ENCODE measurements at regions not wholly inside any gene's neighbourhood (a gene's known extent, or its start where the extent isn't known, plus 50 kb on each side); places are given as distances from the start of the nearest gene placed in this dataset.
"Not testable (repeated sequence)": the region's sequence is repeated elsewhere in the genome, so short reads cannot be mapped to it uniquely, and the experiment has no call there.

DNA sequence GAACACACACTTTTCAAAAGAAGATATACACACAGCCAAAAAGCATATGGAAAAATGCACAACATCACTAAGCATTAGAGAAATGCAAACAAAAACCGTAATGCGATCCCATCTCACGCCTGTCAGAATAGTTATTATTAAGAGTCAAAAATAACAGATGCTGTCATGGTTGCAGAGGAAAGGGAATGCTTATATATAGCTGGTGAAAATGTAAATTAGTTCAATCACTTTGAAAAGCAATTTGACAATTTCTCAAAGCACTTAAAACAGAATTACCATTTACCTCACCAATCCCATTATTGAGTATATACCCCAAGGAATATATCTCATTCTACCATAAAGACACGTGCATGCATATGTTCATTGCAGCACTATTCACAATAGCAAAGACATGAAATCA, 126.8 kb upstream of the MRPS30 start:
- H3K4me1 ChIP-seq (ENCODE audit: insufficient read depth, low read length): peaks cover 4% of the 10 kb centered on the region
- no peaks in the 10 kb centered on the region for H3K27me3 ChIP-seq (ENCODE audit: insufficient read depth, low read length)
- H3K4me3 ChIP-seq (ENCODE audit: low read length): no peak overlapping the region
- H2AFZ ChIP-seq (ENCODE audit: low read depth, low read length): no peak overlapping the region
- H3K9me3 ChIP-seq (ENCODE audit: low read length): peaks cover 3% of the 10 kb centered on the region
- no peaks in the 10 kb centered on the region for H3K36me3 ChIP-seq (ENCODE audit: insufficient read depth, low read length)

DNA sequence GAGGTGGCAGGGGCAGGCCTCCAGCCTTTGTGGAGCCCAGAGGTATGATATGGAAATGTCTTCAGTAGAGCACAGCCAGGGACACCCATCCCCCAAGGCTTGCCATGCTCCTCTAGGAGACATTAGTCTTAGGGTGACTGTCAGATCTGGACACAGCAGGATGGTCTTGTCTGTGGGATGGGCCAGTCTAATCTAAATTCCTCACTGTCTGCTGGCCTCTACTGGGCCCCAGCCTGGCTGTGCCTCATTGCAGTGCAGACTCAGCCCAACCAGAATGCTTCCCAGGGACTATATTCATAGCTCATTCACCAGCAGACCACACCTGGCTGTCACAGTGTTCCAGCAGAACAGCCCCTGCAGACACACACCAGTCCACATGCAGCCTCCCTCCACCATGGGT, 129.5 kb upstream of the MRPS30 start:
- Histone ChIP-seq H3K9me3 (ENCODE audit: low read length) (peaks cover 3% of the 10 kb centered on the region), H3K36me3 (ENCODE audit: insufficient read depth, low read length) (no peaks in the 10 kb centered on the region), H3K4me1 (ENCODE audit: insufficient read depth, low read length) (no peaks in the 10 kb centered on the region), H3K4me3 (ENCODE audit: low read length) (no peak overlapping the region), H3K27me3 (ENCODE audit: insufficient read depth, low read length) (no peaks in the 10 kb centered on the region), H2AFZ (ENCODE audit: low read depth, low read length) (no peak overlapping the region)

DNA sequence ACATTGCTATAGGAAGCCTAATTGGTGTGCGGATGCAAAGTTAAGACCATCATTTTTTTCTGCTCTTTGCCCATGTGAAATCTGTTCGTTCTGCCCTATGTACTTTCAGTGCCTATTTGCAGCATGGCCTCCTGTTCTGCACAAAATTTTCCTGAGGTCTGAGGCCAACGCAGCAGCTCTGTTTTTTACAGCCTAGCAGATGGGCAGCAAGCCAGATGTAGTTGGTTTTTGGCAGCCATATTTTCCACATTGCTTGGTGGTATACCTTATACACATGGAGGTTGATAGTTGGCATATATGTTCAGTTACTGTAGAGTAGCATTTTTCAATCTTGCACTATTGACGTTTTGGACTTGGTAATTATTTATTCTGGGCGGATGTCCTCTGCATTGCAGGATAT, 133.5 kb upstream of the MRPS30 start:
- Histone ChIP-seq H3K4me1 (ENCODE audit: insufficient read depth, low read length) (no peaks in the 10 kb centered on the region), H3K27me3 (ENCODE audit: insufficient read depth, low read length) (no peaks in the 10 kb centered on the region), H3K36me3 (ENCODE audit: insufficient read depth, low read length) (no peaks in the 10 kb centered on the region), H2AFZ (ENCODE audit: low read depth, low read length) (no peak overlapping the region), H3K4me3 (ENCODE audit: low read length) (no peak overlapping the region), H3K9me3 (ENCODE audit: low read length) (peaks cover 3% of the 10 kb centered on the region)

DNA sequence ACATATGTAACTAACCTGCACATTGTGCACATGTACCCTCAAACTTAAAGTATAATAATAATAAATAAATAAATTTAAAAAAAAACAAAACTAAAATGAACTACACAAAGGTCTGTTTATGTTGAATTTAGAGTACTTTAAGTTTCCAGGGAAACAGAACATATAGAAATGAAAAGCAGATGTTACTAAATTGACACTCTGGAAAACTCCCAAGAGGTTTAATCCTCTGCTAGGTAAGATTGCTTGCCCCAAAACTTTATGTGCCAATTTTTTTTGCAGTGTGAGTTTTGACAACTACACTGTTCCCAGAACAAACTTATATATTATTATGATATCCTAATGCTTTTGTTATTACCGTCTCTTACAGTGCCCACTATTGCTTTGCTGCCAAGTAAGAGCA, 134.3 kb upstream of the MRPS30 start:
- Histone ChIP-seq H3K27me3 (ENCODE audit: insufficient read depth, low read length) (no peaks in the 10 kb centered on the region), H3K36me3 (ENCODE audit: insufficient read depth, low read length) (no peaks in the 10 kb centered on the region), H2AFZ (ENCODE audit: low read depth, low read length) (no peak overlapping the region), H3K4me1 (ENCODE audit: insufficient read depth, low read length) (no peaks in the 10 kb centered on the region), H3K9me3 (ENCODE audit: low read length) (peaks cover under 1% of the 10 kb centered on the region), H3K4me3 (ENCODE audit: low read length) (no peak overlapping the region)

DNA sequence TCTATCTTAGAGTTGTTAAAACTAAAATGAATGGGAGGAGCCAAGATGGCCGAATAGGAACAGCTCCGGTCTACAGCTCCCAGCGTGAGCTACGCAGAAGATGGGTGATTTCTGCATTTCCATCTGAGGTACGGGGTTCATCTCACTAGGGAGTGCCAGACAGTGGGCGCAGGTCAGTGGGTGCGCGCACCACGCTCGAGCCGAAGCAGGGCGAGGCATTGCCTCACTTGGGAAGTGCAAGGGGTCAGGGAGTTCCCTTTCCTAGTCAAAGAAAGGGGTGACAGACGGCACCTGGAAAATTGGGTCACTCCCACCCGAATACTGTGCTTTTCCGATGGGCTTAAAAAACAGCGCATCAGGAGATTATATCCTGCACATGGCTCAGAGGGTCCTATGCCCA, 140.3 kb upstream of the MRPS30 start:
- not testable (repeated sequence) for H3K4me1 ChIP-seq (ENCODE audit: insufficient read depth, low read length); H3K4me3 ChIP-seq (ENCODE audit: low read length); H3K36me3 ChIP-seq (ENCODE audit: insufficient read depth, low read length); H2AFZ ChIP-seq (ENCODE audit: low read depth, low read length); H3K27me3 ChIP-seq (ENCODE audit: insufficient read depth, low read length); H3K9me3 ChIP-seq (ENCODE audit: low read length)

DNA sequence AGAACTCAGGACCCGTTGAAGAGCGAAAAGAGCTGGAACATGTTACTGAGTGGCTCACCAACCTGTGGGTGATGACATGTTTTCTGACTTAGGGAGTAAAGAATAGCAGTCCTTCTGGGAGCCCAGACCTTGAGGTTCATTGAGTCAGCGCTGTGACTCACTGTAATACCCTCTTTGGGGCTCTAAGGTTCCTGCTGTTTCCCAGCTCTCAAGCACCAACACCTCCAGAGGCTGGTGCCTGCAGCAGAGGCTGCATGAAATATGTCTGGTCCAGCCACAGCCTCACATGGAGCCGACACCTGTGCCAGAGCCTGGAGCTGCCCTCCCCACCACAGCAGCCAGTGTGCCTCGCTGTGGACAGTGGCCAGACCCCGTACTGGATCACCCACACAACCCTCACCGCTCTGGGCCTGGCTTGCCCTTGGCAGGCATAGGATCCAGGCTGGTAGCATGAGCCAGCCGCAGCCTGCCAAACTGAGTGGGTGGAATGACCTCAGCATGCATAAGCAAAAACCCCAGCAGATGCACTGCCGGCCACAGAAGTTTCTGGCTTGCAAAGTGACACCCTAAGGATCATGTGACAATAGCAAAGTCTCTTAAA, 143.5 kb upstream of the MRPS30 start:
- Histone ChIP-seq H3K9me3 (ENCODE audit: low read length) (no peaks in the 10 kb centered on the region), H3K4me3 (ENCODE audit: low read length) (no peak overlapping the region), H3K36me3 (ENCODE audit: insufficient read depth, low read length) (no peaks in the 10 kb centered on the region), H3K27me3 (ENCODE audit: insufficient read depth, low read length) (no peaks in the 10 kb centered on the region), H2AFZ (ENCODE audit: low read depth, low read length) (no peak overlapping the region), H3K4me1 (ENCODE audit: insufficient read depth, low read length) (peaks cover 12% of the 10 kb centered on the region)

DNA sequence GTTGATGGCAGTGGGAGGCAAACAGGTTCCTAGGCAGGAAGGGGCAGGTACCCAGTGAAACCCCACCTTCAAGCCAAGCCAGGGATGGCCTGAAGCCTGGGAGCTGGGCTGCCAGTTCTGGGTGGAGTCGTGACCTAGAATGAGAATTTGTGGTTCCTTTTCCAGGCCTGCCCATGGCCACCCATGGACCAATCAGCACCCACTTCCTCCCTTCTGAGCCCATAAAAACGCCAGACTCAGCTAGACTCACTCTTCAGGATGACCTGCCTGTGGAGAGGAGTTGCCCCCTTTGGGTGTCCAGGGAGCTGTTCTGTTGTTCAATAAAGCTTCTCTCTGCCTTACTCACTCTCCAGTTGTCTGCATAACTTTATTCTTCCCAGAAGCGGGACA, 144.0 kb upstream of the MRPS30 start:
- Histone ChIP-seq H3K27me3 (ENCODE audit: insufficient read depth, low read length) (no peaks in the 10 kb centered on the region), H3K9me3 (ENCODE audit: low read length) (no peaks in the 10 kb centered on the region), H2AFZ (ENCODE audit: low read depth, low read length) (no peak overlapping the region), H3K36me3 (ENCODE audit: insufficient read depth, low read length) (no peaks in the 10 kb centered on the region), H3K4me1 (ENCODE audit: insufficient read depth, low read length) (peaks cover 17% of the 10 kb centered on the region), H3K4me3 (ENCODE audit: low read length) (no peak overlapping the region)

DNA sequence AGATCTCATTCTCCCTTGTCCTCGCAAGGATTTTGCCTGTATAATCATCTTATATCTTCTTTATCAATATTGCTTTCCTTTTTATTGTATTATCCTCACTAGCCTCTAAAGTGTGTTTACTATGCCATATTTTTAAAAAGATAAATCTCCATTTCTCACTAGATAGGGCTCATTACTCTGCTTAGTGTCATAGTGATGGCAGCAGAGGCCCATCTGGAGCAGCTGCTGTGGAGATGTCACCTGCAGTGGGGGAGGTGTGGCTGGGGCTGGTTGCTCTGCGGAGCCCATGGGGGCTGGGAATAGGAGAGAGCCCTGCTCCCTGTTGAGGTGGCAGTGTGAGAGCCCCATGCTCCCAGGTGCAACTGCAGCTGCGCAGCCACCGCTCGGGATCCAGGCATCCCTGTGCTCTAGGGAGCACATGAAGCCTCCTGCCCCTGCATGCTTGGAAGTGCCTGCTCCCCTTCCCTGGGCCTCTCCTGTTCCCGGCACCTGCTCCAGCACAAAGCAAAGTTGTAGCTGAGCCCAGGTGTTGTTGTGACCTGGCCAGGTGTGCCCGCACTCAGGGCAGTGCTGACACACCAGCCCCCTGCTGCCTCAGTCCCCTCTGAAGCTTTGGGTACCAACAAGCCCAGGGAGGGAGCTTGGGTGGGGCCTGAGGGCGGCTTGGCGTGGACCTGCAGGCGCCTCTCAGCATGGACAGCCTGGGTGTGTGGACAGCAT, 144.6 kb upstream of the MRPS30 start:
- no peaks in the 10 kb centered on the region for H3K36me3 ChIP-seq (ENCODE audit: insufficient read depth, low read length)
- H3K4me3 ChIP-seq (ENCODE audit: low read length): no peak overlapping the region
- no peak overlapping the region for H2AFZ ChIP-seq (ENCODE audit: low read depth, low read length)
- no peaks in the 10 kb centered on the region for H3K9me3 ChIP-seq (ENCODE audit: low read length)
- peaks cover 21% of the 10 kb centered on the region for H3K4me1 ChIP-seq (ENCODE audit: insufficient read depth, low read length)
- H3K27me3 ChIP-seq (ENCODE audit: insufficient read depth, low read length): no peaks in the 10 kb centered on the region

DNA sequence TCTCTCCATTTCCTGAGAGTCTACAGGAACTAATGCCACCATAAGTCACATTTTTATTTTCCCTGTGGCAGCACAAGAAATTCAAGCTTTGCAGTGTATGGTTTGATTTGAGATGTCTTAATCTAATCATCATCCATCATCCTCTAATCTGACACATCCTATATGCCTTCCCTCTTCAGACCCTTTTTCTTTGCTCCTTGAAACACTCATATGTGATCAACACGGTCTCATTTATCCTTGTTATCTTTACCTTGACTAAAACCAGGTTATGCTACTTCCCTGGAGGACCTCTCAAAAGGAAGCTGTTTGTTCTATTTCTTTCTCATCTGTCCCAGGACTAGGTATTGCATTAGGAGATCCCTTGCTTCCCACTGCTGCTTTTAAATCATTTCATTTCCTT, 146.9 kb upstream of the MRPS30 start:
- H3K27me3 ChIP-seq (ENCODE audit: insufficient read depth, low read length): no peaks in the 10 kb centered on the region
- H3K4me3 ChIP-seq (ENCODE audit: low read length): no peak overlapping the region
- H3K36me3 ChIP-seq (ENCODE audit: insufficient read depth, low read length): no peaks in the 10 kb centered on the region
- no peaks in the 10 kb centered on the region for H3K9me3 ChIP-seq (ENCODE audit: low read length)
- peaks cover 32% of the 10 kb centered on the region for H3K4me1 ChIP-seq (ENCODE audit: insufficient read depth, low read length)
- H2AFZ ChIP-seq (ENCODE audit: low read depth, low read length): no peak overlapping the region

DNA sequence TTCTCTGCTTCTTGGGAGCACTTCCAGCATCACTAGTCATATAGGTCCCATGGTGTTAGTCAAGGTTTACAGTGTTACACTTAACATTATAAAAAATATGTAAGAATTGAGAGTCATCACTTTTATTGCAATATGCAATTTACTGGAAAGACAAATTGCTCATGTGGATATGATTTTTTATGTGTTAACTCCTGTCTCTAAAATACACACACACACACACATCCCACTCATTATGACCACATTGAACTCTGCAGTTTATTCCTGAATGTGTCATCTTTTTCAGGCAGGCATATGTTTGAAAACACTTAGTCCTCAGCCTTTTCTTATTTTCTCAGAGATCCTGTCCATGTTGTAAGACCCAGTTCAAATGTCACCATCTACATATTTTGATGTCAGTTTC, 148.5 kb upstream of the MRPS30 start:
- H3K36me3 ChIP-seq (ENCODE audit: insufficient read depth, low read length): no peaks in the 10 kb centered on the region
- H3K9me3 ChIP-seq (ENCODE audit: low read length): peaks cover 2% of the 10 kb centered on the region
- H3K4me3 ChIP-seq (ENCODE audit: low read length): no peak overlapping the region
- no peak overlapping the region for H2AFZ ChIP-seq (ENCODE audit: low read depth, low read length)
- H3K4me1 ChIP-seq (ENCODE audit: insufficient read depth, low read length): peaks cover 32% of the 10 kb centered on the region
- no peaks in the 10 kb centered on the region for H3K27me3 ChIP-seq (ENCODE audit: insufficient read depth, low read length)

DNA sequence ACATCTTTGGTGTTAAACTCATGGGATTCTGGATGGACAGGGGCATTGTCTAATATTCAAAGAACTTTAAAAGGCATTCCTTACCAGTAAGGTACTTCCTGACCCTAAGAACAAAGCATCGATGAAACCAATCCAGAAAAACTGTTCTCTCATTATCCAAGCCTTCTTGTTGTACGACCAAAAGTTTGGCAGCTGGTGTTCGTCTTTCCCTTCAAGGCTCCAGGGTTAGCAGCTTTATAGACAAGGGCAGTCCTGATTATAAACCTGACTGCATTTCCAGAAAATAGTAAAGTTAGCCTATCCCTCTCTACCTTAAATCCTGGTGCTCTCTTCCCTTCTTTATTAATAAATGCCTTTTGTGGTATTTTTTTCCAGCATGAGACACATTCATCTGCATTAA, 149.4 kb upstream of the MRPS30 start:
- H2AFZ ChIP-seq (ENCODE audit: low read depth, low read length): no peak overlapping the region
- H3K4me1 ChIP-seq (ENCODE audit: insufficient read depth, low read length): peaks cover 32% of the 10 kb centered on the region

DNA sequence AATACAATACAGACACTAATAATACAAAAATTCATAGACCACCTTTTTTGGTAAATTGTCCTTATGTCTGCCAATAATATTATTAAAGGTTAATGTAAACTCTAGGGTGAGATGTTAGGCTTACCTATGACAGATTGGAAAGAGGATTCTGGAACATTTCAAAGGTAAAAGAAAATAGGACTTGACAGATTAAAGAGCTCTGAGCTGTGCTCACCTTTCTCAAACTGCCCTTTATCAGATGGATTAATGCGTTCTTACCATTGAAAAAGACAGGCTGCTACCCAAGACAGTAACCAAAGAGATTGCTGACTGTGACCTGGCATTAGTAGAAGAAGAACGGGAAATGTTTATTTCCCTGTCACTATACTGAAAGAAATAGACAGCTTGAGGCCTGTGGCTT, 156.1 kb upstream of the MRPS30 start:
- peaks cover 5% of the 10 kb centered on the region for H3K9me3 ChIP-seq (ENCODE audit: low read length)
- no peak overlapping the region for H2AFZ ChIP-seq (ENCODE audit: low read depth, low read length)
- no peaks in the 10 kb centered on the region for H3K27me3 ChIP-seq (ENCODE audit: insufficient read depth, low read length)
- peaks cover 4% of the 10 kb centered on the region for H3K4me1 ChIP-seq (ENCODE audit: insufficient read depth, low read length)
- H3K36me3 ChIP-seq (ENCODE audit: insufficient read depth, low read length): no peaks in the 10 kb centered on the region
- no peak overlapping the region for H3K4me3 ChIP-seq (ENCODE audit: low read length)

More for the DNA sequence above, 149.4 kb upstream of the MRPS30 start:
- Histone ChIP-seq H3K9me3 (ENCODE audit: low read length) (peaks cover 5% of the 10 kb centered on the region), H3K4me3 (ENCODE audit: low read length) (no peak overlapping the region), H3K27me3 (ENCODE audit: insufficient read depth, low read length) (no peaks in the 10 kb centered on the region), H3K36me3 (ENCODE audit: insufficient read depth, low read length) (no peaks in the 10 kb centered on the region)

DNA sequence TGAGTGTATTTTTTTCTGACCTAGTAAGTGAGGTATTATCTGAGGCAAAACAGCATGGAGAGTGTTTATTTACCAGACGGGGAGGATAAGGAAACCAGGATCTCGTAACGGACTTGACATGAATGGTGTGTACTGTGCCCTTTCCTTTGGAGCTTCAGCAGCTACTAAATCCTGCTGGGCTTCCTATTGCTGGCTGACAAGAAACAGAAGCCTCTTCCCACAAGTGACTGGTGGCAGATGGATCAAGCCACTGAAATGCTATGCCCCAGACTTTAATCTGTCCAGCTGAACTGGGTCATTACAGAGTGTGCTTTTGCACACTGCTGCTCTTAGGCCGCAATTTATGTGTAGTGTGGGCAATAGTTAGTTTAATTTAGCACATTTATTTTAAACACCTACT, 162.7 kb upstream of the MRPS30 start:
- Histone ChIP-seq H3K27me3 (ENCODE audit: insufficient read depth, low read length) (no peaks in the 10 kb centered on the region), H2AFZ (ENCODE audit: low read depth, low read length) (no peak overlapping the region), H3K9me3 (ENCODE audit: low read length) (peaks cover 3% of the 10 kb centered on the region), H3K4me1 (ENCODE audit: insufficient read depth, low read length) (no peaks in the 10 kb centered on the region), H3K36me3 (ENCODE audit: insufficient read depth, low read length) (no peaks in the 10 kb centered on the region), H3K4me3 (ENCODE audit: low read length) (no peak overlapping the region)

DNA sequence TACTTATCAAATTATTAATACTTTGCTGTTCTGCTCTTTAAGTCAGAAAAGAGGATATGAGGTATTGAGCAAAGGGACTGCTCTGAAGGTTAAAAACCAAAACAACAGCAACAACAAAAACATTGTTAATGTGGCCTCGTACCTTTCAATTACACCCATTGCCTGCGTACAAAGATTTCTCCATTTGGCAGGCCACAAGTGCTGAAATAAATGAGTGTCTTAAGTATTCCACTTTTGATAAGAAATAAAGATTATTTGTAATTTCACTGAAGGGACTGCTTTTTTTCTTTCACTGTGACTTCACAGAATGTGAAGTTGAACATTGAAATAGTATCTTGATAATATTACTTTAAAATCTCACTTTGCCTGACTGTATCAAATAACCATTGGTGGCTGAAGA, 163.2 kb upstream of the MRPS30 start:
- Histone ChIP-seq H3K4me1 (ENCODE audit: insufficient read depth, low read length) (no peaks in the 10 kb centered on the region), H3K9me3 (ENCODE audit: low read length) (peaks cover 8% of the 10 kb centered on the region), H3K27me3 (ENCODE audit: insufficient read depth, low read length) (no peaks in the 10 kb centered on the region), H2AFZ (ENCODE audit: low read depth, low read length) (no peak overlapping the region), H3K36me3 (ENCODE audit: insufficient read depth, low read length) (no peaks in the 10 kb centered on the region), H3K4me3 (ENCODE audit: low read length) (no peak overlapping the region)
